ENCODE measurements at regions not wholly inside any gene's neighbourhood (a gene's known extent, or its start where the extent isn't known, plus 50 kb on each side); places are given as distances from the start of the nearest gene placed in this dataset.
"Not testable (repeated sequence)": the region's sequence is repeated elsewhere in the genome, so short reads cannot be mapped to it uniquely, and the experiment has no call there.

GRCh38 chr15:29517829-29518228 lies 248.2 kb upstream of the NSMCE3 start:
- Histone ChIP-seq H3K27me3 (ENCODE audit: control insufficient read depth, insufficient read depth, low read length) (no peaks in the 10 kb centered on the region), H3K36me3 (ENCODE audit: control insufficient read depth, insufficient read depth, low read length) (no peaks in the 10 kb centered on the region), H3K4me3 (ENCODE audit: low read depth, low read length) (no peak overlapping the region)
- TF ChIP-seq CTCF (IDR thresholded peaks at IDR 0.05; ENCODE audit: insufficient read depth, low read length, severe bottlenecking), result no peak
- FAIRE-seq (no peak), DNase-seq (ENCODE audit: low read depth) (no peak)

GRCh38 chr15:29516929-29517328 lies 247.3 kb upstream of the NSMCE3 start:
- Histone ChIP-seq H3K27me3 (ENCODE audit: control insufficient read depth, insufficient read depth, low read length) (no peaks in the 10 kb centered on the region), H3K4me3 (ENCODE audit: low read depth, low read length) (no peak overlapping the region), H3K36me3 (ENCODE audit: control insufficient read depth, insufficient read depth, low read length) (no peaks in the 10 kb centered on the region)
- no peak for TF ChIP-seq CTCF (IDR thresholded peaks at IDR 0.05; ENCODE audit: insufficient read depth, low read length, severe bottlenecking)
- FAIRE-seq (no peak), DNase-seq (ENCODE audit: low read depth) (no peak)

GRCh38 chr15:29514926-29515325 lies 245.3 kb upstream of the NSMCE3 start:
- no peak overlapping the region for H3K4me3 ChIP-seq (ENCODE audit: low read depth, low read length)
- no peak for FAIRE-seq
- DNase-seq (ENCODE audit: low read depth), result no peak
- no peaks in the 10 kb centered on the region for H3K27me3 ChIP-seq (ENCODE audit: control insufficient read depth, insufficient read depth, low read length)
- no peaks in the 10 kb centered on the region for H3K36me3 ChIP-seq (ENCODE audit: control insufficient read depth, insufficient read depth, low read length)
- no peak for TF ChIP-seq CTCF (IDR thresholded peaks at IDR 0.05; ENCODE audit: insufficient read depth, low read length, severe bottlenecking)

GRCh38 chr15:29511663-29512062 lies 242.0 kb upstream of the NSMCE3 start:
- DNase-seq (ENCODE audit: low read depth) (no peak), FAIRE-seq (no peak)
- Histone ChIP-seq H3K27me3 (ENCODE audit: control insufficient read depth, insufficient read depth, low read length) (no peaks in the 10 kb centered on the region), H3K4me3 (ENCODE audit: low read depth, low read length) (no peak overlapping the region), H3K36me3 (ENCODE audit: control insufficient read depth, insufficient read depth, low read length) (no peaks in the 10 kb centered on the region)
- TF ChIP-seq CTCF (IDR thresholded peaks at IDR 0.05; ENCODE audit: insufficient read depth, low read length, severe bottlenecking), result no peak

- not testable (repeated sequence) for H3K27me3 ChIP-seq (ENCODE audit: control insufficient read depth, insufficient read depth, low read length); H3K36me3 ChIP-seq (ENCODE audit: control insufficient read depth, insufficient read depth, low read length); FAIRE-seq; DNase-seq (ENCODE audit: low read depth); H3K4me3 ChIP-seq (ENCODE audit: low read depth, low read length)
Observed at GRCh38 chr15:29505535-29505934, 235.9 kb upstream of the NSMCE3 start.

GRCh38 chr15:29490747-29491471 lies 221.3 kb upstream of the NSMCE3 start:
- FAIRE-seq, result no peak
- H3K4me3 ChIP-seq (ENCODE audit: low read depth, low read length), result no peak overlapping the region
- no peaks in the 10 kb centered on the region for H3K36me3 ChIP-seq (ENCODE audit: control insufficient read depth, insufficient read depth, low read length)
- no peak for TF ChIP-seq CTCF (IDR thresholded peaks at IDR 0.05; ENCODE audit: insufficient read depth, low read length, severe bottlenecking)
- DNase-seq (ENCODE audit: low read depth), result no peak
- H3K27me3 ChIP-seq (ENCODE audit: control insufficient read depth, insufficient read depth, low read length), result no peaks in the 10 kb centered on the region
